Muscle layer of duodenum (tissue), 2 donors: ENCODE measurements at regions not wholly inside any gene's neighbourhood (a gene's known extent, or its start where the extent isn't known, plus 50 kb on each side); places are given as distances from the start of the nearest gene placed in this dataset.
"Not testable (repeated sequence)": the region's sequence is repeated elsewhere in the genome, so short reads cannot be mapped to it uniquely, and the experiment has no call there.

ENCODE experiments used
- H3K27ac ChIP-seq: one replicate; pipeline ENCODE4 v1.7.0; 2013; ENCODE audit warnings: mild to moderate bottlenecking, low read length
- H3K27me3 ChIP-seq: one replicate; pipeline ENCODE4 v1.7.0; 2013; ENCODE audit warnings: low read depth, mild to moderate bottlenecking, control low read depth, low read length
- H3K36me3 ChIP-seq, 2 donors: one replicate each; pipeline ENCODE4 v1.7.0; 2013; ENCODE audit warnings: low read length in 2 of 2, control low read depth in 1 of 2, mild to moderate bottlenecking in 1 of 2; ENCODE audit not compliant: insufficient read depth in 2 of 2, control insufficient read depth in 1 of 2
- H3K4me1 ChIP-seq, 2 donors: one replicate each; pipeline ENCODE4 v1.7.0; 2013; ENCODE audit warnings: low read length in 2 of 2, mild to moderate bottlenecking in 2 of 2, control low read depth in 1 of 2, moderate library complexity in 1 of 2; ENCODE audit not compliant: insufficient read depth in 2 of 2, control insufficient read depth in 1 of 2
- H3K4me3 ChIP-seq, 2 donors: one replicate each; pipeline ENCODE4 v1.7.0; 2013; ENCODE audit warnings: low read length in 2 of 2, low read depth in 1 of 2, mild to moderate bottlenecking in 1 of 2
- H3K9me3 ChIP-seq, 2 donors: one replicate each; pipeline ENCODE4 v1.7.0; 2013; ENCODE audit warnings: low read length in 2 of 2, control low read depth in 1 of 2, mild to moderate bottlenecking in 1 of 2; ENCODE audit not compliant: control insufficient read depth in 1 of 2
- donor health status: healthy.

GRCh38 chr14:44385296-44385695, 121.8 kb downstream of the FSCB start:
- not testable (repeated sequence) for H3K4me3 ChIP-seq, H3K36me3 ChIP-seq, H3K9me3 ChIP-seq, H3K4me1 ChIP-seq, H3K27ac ChIP-seq, H3K27me3 ChIP-seq

GRCh38 chr14:44384601-44385293, 122.3 kb downstream of the FSCB start:
- H3K4me3 ChIP-seq, H3K9me3 ChIP-seq, H3K27me3 ChIP-seq, H3K4me1 ChIP-seq, H3K36me3 ChIP-seq, H3K27ac ChIP-seq: not testable (repeated sequence)

- Histone ChIP-seq H3K4me3 (no peak overlapping the region), H3K27me3 (no peaks in the 10 kb centered on the region), H3K4me1 (no peaks in the 10 kb centered on the region), H3K9me3 (no peaks in the 10 kb centered on the region), H3K27ac (no peak overlapping the region), H3K36me3 (no peaks in the 10 kb centered on the region)
Observed at GRCh38 chr14:44384093-44384492, 123.0 kb downstream of the FSCB start.

GRCh38 chr14:44383636-44384035, 123.4 kb downstream of the FSCB start:
- H3K36me3 ChIP-seq: no peaks in the 10 kb centered on the region
- H3K4me3 ChIP-seq: no peak overlapping the region
- no peaks in the 10 kb centered on the region for H3K4me1 ChIP-seq
- no peak overlapping the region for H3K27ac ChIP-seq
- H3K27me3 ChIP-seq: no peaks in the 10 kb centered on the region
- no peaks in the 10 kb centered on the region for H3K9me3 ChIP-seq

GRCh38 chr14:44379292-44379977, 127.6 kb downstream of the FSCB start:
- H3K27me3 ChIP-seq: no peaks in the 10 kb centered on the region
- no peak overlapping the region for H3K4me3 ChIP-seq
- H3K9me3 ChIP-seq: peaks cover 0 to 15% of the 10 kb centered on the region in 2 donors
- no peaks in the 10 kb centered on the region for H3K36me3 ChIP-seq
- H3K27ac ChIP-seq: no peak overlapping the region
- H3K4me1 ChIP-seq: no peaks in the 10 kb centered on the region

- H3K9me3 ChIP-seq: peaks cover 0 to 15% of the 10 kb centered on the region in 2 donors
- H3K36me3 ChIP-seq: no peaks in the 10 kb centered on the region
- H3K4me1 ChIP-seq: no peaks in the 10 kb centered on the region
- H3K27me3 ChIP-seq: no peaks in the 10 kb centered on the region
- H3K4me3 ChIP-seq: no peak overlapping the region
- no peak overlapping the region for H3K27ac ChIP-seq
Observed at GRCh38 chr14:44374906-44375305, 132.2 kb downstream of the FSCB start.

GRCh38 chr14:44372807-44373489, 134.1 kb downstream of the FSCB start:
- Histone ChIP-seq H3K4me1 (no peaks in the 10 kb centered on the region), H3K27me3 (no peaks in the 10 kb centered on the region), H3K27ac (no peak overlapping the region), H3K9me3 (peaks cover 0 to 15% of the 10 kb centered on the region in 2 donors), H3K36me3 (no peaks in the 10 kb centered on the region), H3K4me3 (no peak overlapping the region)

GRCh38 chr14:44372231-44372630, 134.9 kb downstream of the FSCB start:
- Histone ChIP-seq H3K4me3 (no peak overlapping the region), H3K27me3 (no peaks in the 10 kb centered on the region), H3K4me1 (no peaks in the 10 kb centered on the region), H3K9me3 (peaks cover 0 to 15% of the 10 kb centered on the region in 2 donors), H3K27ac (no peak overlapping the region), H3K36me3 (no peaks in the 10 kb centered on the region)

GRCh38 chr14:44370727-44371126, 136.4 kb downstream of the FSCB start:
- no peaks in the 10 kb centered on the region for H3K36me3 ChIP-seq

GRCh38 chr14:44369401-44370123, 137.5 kb downstream of the FSCB start:
- Histone ChIP-seq H3K4me3 (no peak overlapping the region), H3K4me1 (no peaks in the 10 kb centered on the region), H3K27me3 (no peaks in the 10 kb centered on the region), H3K27ac (no peak overlapping the region), H3K36me3 (no peaks in the 10 kb centered on the region), H3K9me3 (peaks cover 0 to 1% of the 10 kb centered on the region in 2 donors)

More at GRCh38 chr14:44370727-44371126, 136.4 kb downstream of the FSCB start:
- no peak overlapping the region for H3K4me3 ChIP-seq
- no peaks in the 10 kb centered on the region for H3K27me3 ChIP-seq
- no peak overlapping the region for H3K27ac ChIP-seq
- no peaks in the 10 kb centered on the region for H3K4me1 ChIP-seq
- peaks cover 0 to 5% of the 10 kb centered on the region in 2 donors for H3K9me3 ChIP-seq

GRCh38 chr14:44361083-44361482, 146.0 kb downstream of the FSCB start:
- Histone ChIP-seq H3K4me1 (no peaks in the 10 kb centered on the region), H3K9me3 (no peaks in the 10 kb centered on the region), H3K27ac (no peak overlapping the region), H3K27me3 (no peaks in the 10 kb centered on the region), H3K4me3 (no peak overlapping the region), H3K36me3 (no peaks in the 10 kb centered on the region)
